HG03039 (cell line): ENCODE measurements at regions not wholly inside any gene's neighbourhood (a gene's known extent, or its start where the extent isn't known, plus 50 kb on each side); places are given as distances from the start of the nearest gene placed in this dataset.

ENCODE experiments used
- ATAC-seq: cut with Tn5 transposase; IDR thresholded peaks from one replicate; pipeline ENCODE4 v1.9.1; 2021; ENCODE audit warnings: mild to moderate bottlenecking, moderate library complexity; ENCODE audit not compliant: unreplicated experiment

GRCh38 chr10:130425169-130425568, 289.0 kb downstream of the GLRX3 start:
- ATAC-seq = no peak

- ATAC-seq = no peak
Measured at GRCh38 chr10:130425881-130426435, 289.8 kb downstream of the GLRX3 start.

GRCh38 chr10:130427216-130427722, 291.1 kb downstream of the GLRX3 start:
- ATAC-seq = no peak

- no peak for ATAC-seq
Measured at GRCh38 chr10:130428936-130429335, 292.7 kb downstream of the GLRX3 start.

- ATAC-seq = no peak
Measured at GRCh38 chr10:130429809-130430208, 293.6 kb downstream of the GLRX3 start.

GRCh38 chr10:130430291-130430690, 294.1 kb downstream of the GLRX3 start:
- no peak for ATAC-seq

GRCh38 chr10:130430852-130431704, 294.9 kb downstream of the GLRX3 start:
- ATAC-seq = no peak

- no peak for ATAC-seq
Measured at GRCh38 chr10:130432271-130432670, 296.1 kb downstream of the GLRX3 start.

- ATAC-seq = no peak
Measured at GRCh38 chr10:130432850-130433249, 296.7 kb downstream of the GLRX3 start.

GRCh38 chr10:130434446-130435385, 298.5 kb downstream of the GLRX3 start:
- ATAC-seq = no peak

- no peak for ATAC-seq
Measured at GRCh38 chr10:130435961-130436360, 299.8 kb downstream of the GLRX3 start.

- ATAC-seq = no peak
Measured at GRCh38 chr10:130438861-130439260, 302.7 kb downstream of the GLRX3 start.

- no peak for ATAC-seq
Measured at GRCh38 chr10:130439766-130440165, 303.6 kb downstream of the GLRX3 start.

GRCh38 chr10:130440494-130440893, 304.3 kb downstream of the GLRX3 start:
- no peak for ATAC-seq

- ATAC-seq = no peak
Measured at GRCh38 chr10:130440971-130441370, 304.8 kb downstream of the GLRX3 start.

- no peak for ATAC-seq
Measured at GRCh38 chr10:130443066-130443465, 306.9 kb downstream of the GLRX3 start.

- ATAC-seq = no peak
Measured at GRCh38 chr10:130453036-130453720, 317.0 kb downstream of the GLRX3 start.

GRCh38 chr10:130453721-130454542, 317.7 kb downstream of the GLRX3 start:
- ATAC-seq = no peak

- no peak for ATAC-seq
Measured at GRCh38 chr10:130454543-130455000, 318.4 kb downstream of the GLRX3 start.
